ENCODE measurements at regions not wholly inside any gene's neighbourhood (a gene's known extent, or its start where the extent isn't known, plus 50 kb on each side); places are given as distances from the start of the nearest gene placed in this dataset.

- Histone ChIP-seq H3K79me2 (ENCODE audit: control insufficient read depth, insufficient read depth, low read length) (no peaks in the 10 kb centered on the region), H4K20me1 (ENCODE audit: control insufficient read depth, extremely low read depth, insufficient read depth, low read length) (no peaks in the 10 kb centered on the region), H2AFZ (ENCODE audit: low read length) (no peak overlapping the region), H3K36me3 (ENCODE audit: control insufficient read depth, insufficient read depth, low read length) (no peaks in the 10 kb centered on the region), H3K4me3 (replicated peaks in 1 of 4; ENCODE audit: control extremely low read depth in 1 of 4, insufficient read depth in 1 of 4, low read depth in 3 of 4, low read length in 4 of 4) (no peak overlapping the region), H3K27ac (ENCODE audit: insufficient read depth, low read length) (no peak overlapping the region), H3K4me2 (ENCODE audit: extremely low read depth, insufficient read depth, low read length) (no peak overlapping the region), H3K9ac (ENCODE audit: insufficient read depth, low read length) (no peak overlapping the region), H3K27me3 (ENCODE audit: control insufficient read depth, insufficient read depth, low read length) (no peaks in the 10 kb centered on the region), H3K9me3 (ENCODE audit: control insufficient read depth, insufficient read depth, low read depth, low read length) (no peaks in the 10 kb centered on the region), H3K4me1 (ENCODE audit: control insufficient read depth, extremely low read depth, insufficient read depth, low read length) (no peaks in the 10 kb centered on the region)
- DNase-seq (ENCODE audit: low read depth in 2 of 2): no peak
- TF ChIP-seq EZH2 (IDR thresholded peaks at IDR 0.05; ENCODE audit: low read length, missing control alignments) (no peak), CTCF (conservative IDR thresholded peaks at IDR 0.05 in 1 of 2, IDR thresholded peaks at IDR 0.05 in 1 of 2; ENCODE audit: low read depth in 1 of 2, low read length in 2 of 2) (no peak)
Observed at GRCh38 chr2:2542966-2543611, 212.0 kb upstream of the MYT1L start.

DNA sequence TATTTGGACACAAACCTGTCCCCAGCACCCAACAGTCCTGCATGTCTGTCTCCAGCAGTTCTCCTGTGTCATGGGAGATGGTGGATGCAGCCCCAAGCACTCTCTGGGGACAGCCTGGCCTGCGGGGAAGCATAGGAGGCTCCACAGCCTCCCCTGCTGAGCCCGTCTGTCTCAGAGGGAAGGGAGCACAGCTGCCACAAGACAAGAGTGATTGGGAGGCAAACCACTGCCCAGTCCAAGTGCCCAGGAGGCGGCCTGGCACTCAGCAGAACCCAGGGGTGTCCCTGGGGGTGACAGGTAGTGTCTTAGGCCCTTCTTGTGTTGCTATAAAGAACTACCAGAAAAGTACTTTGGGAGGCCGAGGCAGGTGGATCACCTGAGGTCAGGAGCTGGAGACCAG is 211.2 kb upstream of the MYT1L start:
- Histone ChIP-seq H3K4me1 (ENCODE audit: control insufficient read depth, extremely low read depth, insufficient read depth, low read length) (no peaks in the 10 kb centered on the region), H3K36me3 (ENCODE audit: control insufficient read depth, insufficient read depth, low read length) (no peaks in the 10 kb centered on the region), H3K4me3 (replicated peaks in 1 of 4; ENCODE audit: control extremely low read depth in 1 of 4, insufficient read depth in 1 of 4, low read depth in 3 of 4, low read length in 4 of 4) (no peak overlapping the region), H3K27me3 (ENCODE audit: control insufficient read depth, insufficient read depth, low read length) (no peaks in the 10 kb centered on the region), H3K9me3 (ENCODE audit: control insufficient read depth, insufficient read depth, low read depth, low read length) (no peaks in the 10 kb centered on the region), H3K4me2 (ENCODE audit: extremely low read depth, insufficient read depth, low read length) (no peak overlapping the region), H3K79me2 (ENCODE audit: control insufficient read depth, insufficient read depth, low read length) (no peaks in the 10 kb centered on the region), H3K9ac (ENCODE audit: insufficient read depth, low read length) (no peak overlapping the region), H3K27ac (ENCODE audit: insufficient read depth, low read length) (no peak overlapping the region), H4K20me1 (ENCODE audit: control insufficient read depth, extremely low read depth, insufficient read depth, low read length) (no peaks in the 10 kb centered on the region), H2AFZ (ENCODE audit: low read length) (no peak overlapping the region)
- no peak for DNase-seq (ENCODE audit: low read depth in 2 of 2)
- no peak for TF ChIP-seq EZH2 (IDR thresholded peaks at IDR 0.05; ENCODE audit: low read length, missing control alignments)
- TF ChIP-seq CTCF (conservative IDR thresholded peaks at IDR 0.05 in 1 of 2, IDR thresholded peaks at IDR 0.05 in 1 of 2; ENCODE audit: low read depth in 1 of 2, low read length in 2 of 2): no peak

- H3K9ac ChIP-seq (ENCODE audit: insufficient read depth, low read length): no peak overlapping the region
- no peaks in the 10 kb centered on the region for H3K9me3 ChIP-seq (ENCODE audit: control insufficient read depth, insufficient read depth, low read depth, low read length)
- no peaks in the 10 kb centered on the region for H3K79me2 ChIP-seq (ENCODE audit: control insufficient read depth, insufficient read depth, low read length)
- no peak overlapping the region for H3K27ac ChIP-seq (ENCODE audit: insufficient read depth, low read length)
- no peak overlapping the region for H3K4me2 ChIP-seq (ENCODE audit: extremely low read depth, insufficient read depth, low read length)
- no peaks in the 10 kb centered on the region for H4K20me1 ChIP-seq (ENCODE audit: control insufficient read depth, extremely low read depth, insufficient read depth, low read length)
- DNase-seq (ENCODE audit: low read depth in 2 of 2): no peak
- no peaks in the 10 kb centered on the region for H3K36me3 ChIP-seq (ENCODE audit: control insufficient read depth, insufficient read depth, low read length)
- no peaks in the 10 kb centered on the region for H3K4me1 ChIP-seq (ENCODE audit: control insufficient read depth, extremely low read depth, insufficient read depth, low read length)
- TF ChIP-seq CTCF (conservative IDR thresholded peaks at IDR 0.05 in 1 of 2, IDR thresholded peaks at IDR 0.05 in 1 of 2; ENCODE audit: low read depth in 1 of 2, low read length in 2 of 2) (no peak), EZH2 (IDR thresholded peaks at IDR 0.05; ENCODE audit: low read length, missing control alignments) (no peak)
- H3K4me3 ChIP-seq (replicated peaks in 1 of 4; ENCODE audit: control extremely low read depth in 1 of 4, insufficient read depth in 1 of 4, low read depth in 3 of 4, low read length in 4 of 4): no peak overlapping the region
- no peaks in the 10 kb centered on the region for H3K27me3 ChIP-seq (ENCODE audit: control insufficient read depth, insufficient read depth, low read length)
- no peak overlapping the region for H2AFZ ChIP-seq (ENCODE audit: low read length)
Observed at GRCh38 chr2:2540406-2540805, 209.3 kb upstream of the MYT1L start.

All from fibroblast of lung (primary cell).